ENCODE measurements at regions not wholly inside any gene's neighbourhood (a gene's known extent, or its start where the extent isn't known, plus 50 kb on each side); places are given as distances from the start of the nearest gene placed in this dataset.

- TF ChIP-seq, protein P1, sequence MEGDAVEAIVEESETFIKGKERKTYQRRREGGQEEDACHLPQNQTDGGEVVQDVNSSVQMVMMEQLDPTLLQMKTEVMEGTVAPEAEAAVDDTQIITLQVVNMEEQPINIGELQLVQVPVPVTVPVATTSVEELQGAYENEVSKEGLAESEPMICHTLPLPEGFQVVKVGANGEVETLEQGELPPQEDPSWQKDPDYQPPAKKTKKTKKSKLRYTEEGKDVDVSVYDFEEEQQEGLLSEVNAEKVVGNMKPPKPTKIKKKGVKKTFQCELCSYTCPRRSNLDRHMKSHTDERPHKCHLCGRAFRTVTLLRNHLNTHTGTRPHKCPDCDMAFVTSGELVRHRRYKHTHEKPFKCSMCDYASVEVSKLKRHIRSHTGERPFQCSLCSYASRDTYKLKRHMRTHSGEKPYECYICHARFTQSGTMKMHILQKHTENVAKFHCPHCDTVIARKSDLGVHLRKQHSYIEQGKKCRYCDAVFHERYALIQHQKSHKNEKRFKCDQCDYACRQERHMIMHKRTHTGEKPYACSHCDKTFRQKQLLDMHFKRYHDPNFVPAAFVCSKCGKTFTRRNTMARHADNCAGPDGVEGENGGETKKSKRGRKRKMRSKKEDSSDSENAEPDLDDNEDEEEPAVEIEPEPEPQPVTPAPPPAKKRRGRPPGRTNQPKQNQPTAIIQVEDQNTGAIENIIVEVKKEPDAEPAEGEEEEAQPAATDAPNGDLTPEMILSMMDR (IDR thresholded peaks at IDR 0.05; ENCODE audit: borderline replicate concordance, extremely low read depth, low read length, poor library complexity, severe bottlenecking) = no peak
- no peak for TF ChIP-seq EZH2 (IDR thresholded peaks at IDR 0.05; ENCODE audit: borderline replicate concordance, low read depth, low read length, severe bottlenecking)
Measured at GRCh38 chr13:70206671-70207070, 98.4 kb upstream of the KLHL1 start.

Data from DND-41 (cell line).